Midbrain (tissue), 1 donor: ENCODE measurements at regions not wholly inside any gene's neighbourhood (a gene's known extent, or its start where the extent isn't known, plus 50 kb on each side); places are given as distances from the start of the nearest gene placed in this dataset.

Experiments used
- DNase-seq: peaks from one replicate; lab custom pipeline; 2025; lab: John Stamatoyannopoulos, UW

DNA sequence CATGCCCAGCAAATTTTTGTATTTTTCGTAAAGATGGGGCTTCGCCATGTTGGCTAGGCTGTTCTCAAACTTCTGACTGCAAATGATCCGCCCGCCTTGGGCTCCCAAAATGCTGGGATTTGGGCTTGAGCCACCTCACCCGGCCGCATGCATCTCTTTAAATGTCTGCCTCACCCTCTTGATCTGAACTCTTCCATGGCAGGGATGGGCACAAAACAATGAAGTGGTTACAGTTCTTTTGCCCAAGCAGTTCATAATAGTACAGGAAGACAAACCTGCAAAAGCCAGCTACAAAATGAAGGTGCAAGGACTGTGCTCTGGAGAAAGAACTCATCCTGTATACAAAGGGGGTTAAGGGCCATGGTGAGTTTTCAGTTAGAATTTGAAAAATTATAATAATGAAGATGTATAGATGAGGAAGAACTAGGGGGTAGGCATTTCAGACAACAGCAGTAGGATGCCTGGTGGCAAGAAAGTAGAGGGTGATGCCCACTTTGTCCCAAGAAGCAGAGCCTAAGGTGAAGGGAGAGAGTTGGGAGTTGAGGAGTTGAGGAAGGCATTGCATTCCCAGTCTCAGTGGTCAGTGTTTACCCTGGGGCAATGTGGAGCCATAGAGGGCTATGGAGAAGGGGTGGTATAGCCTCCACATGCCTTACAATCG is 160.8 kb upstream of the MYCN start:
- DNase-seq: no peak

DNA sequence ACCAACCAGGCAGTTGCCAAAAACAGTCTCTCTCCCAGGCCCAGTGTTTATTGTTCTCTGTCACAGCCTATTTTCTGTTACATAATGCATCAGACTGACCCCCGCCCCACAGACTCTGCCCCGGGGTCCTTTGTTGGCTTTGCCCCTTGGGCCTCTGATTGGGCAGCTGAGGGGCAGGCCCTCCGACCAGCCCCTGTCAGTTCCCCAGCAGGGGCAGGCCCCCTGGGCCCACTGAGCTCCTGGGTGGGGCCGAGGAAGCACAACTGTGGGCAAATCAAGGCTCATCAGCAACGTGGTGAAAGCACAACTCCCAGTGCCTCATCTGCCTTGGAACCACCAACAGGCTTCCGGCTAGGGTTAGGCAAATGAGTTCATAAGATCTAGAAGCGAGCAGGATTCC is 160.1 kb upstream of the MYCN start:
- no peak for DNase-seq

DNA sequence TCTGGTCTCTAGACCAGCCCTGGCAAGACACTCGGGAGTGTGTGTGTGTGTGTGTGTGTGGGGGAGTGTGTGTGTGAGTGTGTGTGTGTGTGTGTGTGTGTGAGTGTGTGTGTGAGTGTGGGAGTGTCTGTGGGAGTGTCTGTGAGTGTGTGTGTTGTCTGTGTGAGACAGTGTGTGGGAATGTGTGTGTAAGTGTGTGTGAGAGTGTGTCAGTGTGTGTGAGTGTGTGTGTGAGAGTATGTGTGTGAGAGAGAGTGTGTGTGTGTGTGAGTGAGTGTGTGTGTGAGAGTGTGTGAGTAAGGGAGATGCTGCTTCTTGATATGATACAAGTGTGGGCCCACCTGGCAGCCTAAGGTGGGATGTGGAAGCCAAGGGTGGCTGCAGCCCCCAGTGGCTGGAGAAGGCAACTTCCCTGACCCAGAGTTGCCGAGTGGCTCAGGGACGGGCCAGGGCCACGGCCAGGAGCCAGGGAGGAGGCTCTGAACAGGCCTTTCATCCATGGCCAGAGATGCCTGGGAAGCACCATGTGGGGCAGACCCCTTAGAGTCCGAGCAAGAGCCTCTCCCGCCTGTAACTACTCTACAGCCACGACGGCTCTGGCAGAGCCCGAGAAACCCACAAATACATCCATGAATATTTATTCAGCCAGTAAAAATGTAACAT is 159.3 kb upstream of the MYCN start:
- DNase-seq: no peak

DNA sequence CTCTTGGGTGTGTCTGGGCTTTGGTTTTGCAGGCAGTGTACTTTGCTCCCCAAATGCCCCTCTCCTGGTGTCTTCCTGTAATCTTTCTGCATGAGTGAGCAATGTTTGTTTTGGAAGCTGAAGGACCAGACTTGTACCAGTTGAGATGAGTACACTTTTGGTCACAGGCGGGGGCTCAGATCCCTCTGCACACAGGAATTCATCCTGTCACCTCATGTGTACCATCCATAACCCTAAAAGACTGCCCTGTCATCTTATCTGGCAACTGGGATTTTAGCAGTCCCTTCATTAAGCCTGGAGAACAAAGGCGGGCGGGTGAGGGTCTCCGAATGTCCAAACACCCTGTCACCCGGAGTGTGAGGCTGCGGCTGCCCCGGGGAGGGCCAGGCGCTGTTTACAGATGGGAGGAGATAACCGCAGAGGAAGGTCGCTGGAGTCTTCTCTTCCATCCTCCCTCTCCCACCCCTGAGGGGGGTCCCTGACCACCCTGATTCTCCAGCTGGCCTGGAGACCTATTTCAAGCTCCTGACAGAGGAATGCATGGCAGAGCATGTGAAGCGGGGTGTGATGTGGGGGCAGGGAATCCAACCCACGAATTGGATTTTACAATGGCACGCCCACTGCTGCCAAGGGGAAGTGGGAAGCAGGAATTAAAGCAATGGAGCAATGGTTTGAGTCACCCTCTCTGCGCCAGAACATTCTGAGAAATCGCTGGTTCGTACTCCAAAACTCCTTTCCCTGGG is 158.2 kb upstream of the MYCN start:
- DNase-seq: no peak

DNA sequence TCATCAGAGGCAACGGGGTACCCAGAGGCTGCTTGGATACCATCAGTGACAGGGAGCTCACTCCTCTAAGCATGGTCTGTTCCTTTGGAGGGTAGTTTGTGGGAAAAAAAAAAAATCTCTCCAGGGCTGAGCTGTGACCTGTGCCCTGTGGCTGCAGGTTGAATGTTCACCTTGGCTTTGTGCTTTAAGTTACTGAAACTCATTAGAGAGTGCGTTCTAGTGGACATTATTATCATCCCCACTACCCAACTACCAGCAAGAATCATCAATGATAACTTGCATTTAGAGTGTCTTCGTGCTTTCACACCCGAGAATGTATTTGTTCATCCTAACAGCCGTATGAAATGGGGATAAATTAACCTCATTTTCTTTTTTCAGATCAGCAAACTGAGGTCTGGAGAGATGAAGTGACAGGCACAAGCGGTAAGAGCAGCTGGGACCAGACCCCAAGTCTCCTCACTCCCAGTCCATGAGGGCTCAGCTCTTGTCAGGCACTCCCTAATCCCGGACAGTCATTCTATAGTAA is 157.5 kb upstream of the MYCN start:
- DNase-seq: no peak

DNA sequence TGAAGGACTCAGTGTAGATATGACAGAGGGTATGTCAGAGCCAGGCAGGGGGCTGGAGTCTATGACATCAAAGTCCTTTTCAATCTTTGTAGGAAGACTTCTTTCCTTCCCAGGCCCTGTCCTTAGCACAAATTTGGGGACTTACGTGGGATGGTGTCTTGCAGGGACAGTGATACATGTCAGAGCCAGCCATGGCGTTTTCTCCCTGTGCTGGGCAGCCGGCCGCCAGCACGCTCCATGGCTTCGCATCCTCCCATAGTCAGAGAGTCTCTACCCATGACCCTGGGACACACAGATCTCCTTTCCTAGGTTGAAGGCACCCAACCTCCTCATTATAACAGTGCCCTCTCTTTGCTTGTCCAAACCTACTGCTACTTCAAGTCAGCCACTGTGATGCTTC is 156.9 kb upstream of the MYCN start:
- DNase-seq: no peak

DNA sequence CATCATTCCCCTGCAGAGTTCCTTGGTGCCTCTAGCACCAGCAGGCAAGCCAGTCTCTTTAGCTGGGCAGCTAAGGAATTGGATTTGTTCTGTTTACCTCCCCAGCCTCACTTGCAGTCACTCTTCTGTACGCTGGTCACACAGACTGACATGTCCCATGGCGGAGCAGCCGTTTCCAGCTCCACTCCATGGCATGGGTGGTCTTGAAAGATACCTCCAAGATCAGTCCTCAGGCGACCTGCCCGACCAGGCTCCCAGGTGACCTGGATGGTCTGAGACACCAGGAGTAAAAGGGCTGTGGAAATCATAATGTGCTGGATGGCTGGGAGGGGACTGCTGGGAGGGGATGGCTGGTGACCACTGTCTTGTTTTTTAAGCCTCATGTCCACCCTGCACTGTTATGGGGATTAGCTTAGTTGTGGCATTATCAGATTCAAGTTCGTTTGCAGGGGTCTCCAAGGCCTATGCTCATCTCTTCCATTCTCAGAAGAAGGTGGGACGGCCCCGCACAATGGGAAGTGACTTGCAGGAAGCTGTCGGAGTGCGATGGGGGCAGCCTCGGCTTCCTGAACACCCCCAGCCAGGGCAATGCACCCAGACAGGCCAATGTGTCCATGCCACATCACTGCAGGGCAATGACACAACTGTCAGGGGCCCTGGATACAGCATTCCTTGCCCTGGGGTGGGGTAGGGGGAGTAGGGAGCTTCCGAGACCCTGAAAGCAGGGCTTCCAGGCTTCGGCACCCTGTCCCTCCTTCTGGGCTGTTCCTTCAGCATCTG is 156.1 kb upstream of the MYCN start:
- DNase-seq: no peak

DNA sequence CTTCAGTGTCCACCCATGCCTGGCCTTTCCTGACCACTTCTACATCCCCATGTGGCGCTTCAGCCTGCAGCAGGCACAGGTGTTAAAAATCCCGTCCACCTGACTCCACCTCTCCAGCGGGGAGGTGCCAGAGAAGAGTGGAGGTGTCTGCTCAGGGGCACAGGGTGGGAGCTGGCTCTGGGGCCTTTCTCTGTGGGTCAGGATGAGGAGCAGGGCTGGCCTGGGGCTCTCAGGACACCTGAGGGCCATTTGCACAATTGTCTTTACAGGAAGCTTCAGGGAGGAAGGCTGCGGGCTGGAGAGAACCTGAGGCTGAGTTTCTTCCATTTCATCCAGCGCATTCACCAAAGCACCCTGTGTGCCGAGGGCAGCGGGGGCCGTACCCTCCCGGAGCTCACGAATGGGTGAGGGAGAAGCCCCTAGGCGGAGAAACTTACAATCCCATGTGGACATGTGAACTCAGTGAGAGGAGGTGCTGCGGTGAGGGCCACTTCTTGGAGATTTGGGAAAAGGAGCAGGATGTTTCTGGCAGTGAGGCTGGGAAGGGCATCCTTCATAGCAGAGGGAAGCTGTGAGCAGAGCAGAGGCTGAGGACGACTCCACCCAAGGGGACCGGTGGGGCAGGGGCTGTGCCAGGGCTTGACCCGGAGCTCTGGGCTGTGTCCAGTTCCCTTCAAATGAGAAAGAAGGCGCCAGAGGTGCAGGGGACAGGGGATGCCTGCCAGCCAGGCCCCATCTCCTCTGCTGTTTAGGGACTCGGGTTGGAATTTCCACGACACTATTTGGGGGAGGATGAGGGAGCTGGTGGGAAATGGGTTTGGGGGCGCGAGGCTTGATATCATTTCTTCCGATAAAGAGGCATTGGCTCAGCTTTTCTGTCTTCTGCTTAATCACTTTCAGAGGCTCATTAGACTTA is 155.2 kb upstream of the MYCN start:
- DNase-seq: no peak

DNA sequence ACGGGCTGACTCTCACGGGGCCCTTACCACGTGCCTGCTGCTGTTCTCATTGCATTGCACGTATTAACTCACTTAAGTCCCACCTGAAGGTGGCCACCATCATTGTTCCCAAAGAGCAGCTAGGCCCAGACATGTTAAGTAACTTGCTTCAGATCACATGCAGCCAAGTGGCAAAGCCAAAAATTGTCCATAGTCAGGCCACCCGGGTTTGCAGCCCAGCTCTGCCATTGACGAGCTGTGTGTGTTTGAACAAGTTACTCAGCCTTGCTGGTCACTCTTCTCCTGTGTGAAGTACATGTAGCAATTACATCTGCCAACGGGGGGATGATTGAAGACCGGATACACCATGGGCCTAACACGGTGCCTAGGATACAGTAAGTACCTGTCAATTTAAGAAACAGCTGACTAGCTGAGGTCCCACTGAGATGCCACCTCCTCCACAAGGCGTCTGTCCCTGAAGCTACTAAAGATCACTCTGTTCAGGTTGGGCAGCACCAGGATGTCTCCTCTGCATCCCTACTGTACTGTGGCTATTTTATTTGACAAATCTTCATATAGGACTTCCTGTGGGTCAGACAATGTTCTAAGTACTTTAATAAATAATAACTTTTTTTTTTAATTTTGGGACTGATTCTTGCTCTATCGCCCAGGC is 154.2 kb upstream of the MYCN start:
- no peak for DNase-seq

DNA sequence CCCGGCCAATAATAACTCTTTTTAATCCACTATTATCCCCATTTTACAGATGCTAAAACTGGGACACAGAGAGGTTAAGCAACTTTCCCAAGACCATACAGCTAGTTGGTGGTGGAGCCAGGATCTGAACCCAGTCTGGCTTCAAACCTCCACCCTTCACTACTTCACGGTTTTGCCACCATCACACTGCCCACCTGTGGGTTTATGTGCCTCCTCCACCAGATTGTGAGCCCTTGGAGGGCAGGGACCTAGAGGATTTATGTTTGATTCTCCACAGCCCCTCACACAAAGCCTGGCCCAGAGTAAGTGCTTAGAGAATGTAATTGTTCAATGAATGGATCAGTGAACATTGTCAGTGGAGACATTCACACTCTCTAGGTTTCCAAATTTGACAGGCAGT is 153.4 kb upstream of the MYCN start:
- DNase-seq: no peak

DNA sequence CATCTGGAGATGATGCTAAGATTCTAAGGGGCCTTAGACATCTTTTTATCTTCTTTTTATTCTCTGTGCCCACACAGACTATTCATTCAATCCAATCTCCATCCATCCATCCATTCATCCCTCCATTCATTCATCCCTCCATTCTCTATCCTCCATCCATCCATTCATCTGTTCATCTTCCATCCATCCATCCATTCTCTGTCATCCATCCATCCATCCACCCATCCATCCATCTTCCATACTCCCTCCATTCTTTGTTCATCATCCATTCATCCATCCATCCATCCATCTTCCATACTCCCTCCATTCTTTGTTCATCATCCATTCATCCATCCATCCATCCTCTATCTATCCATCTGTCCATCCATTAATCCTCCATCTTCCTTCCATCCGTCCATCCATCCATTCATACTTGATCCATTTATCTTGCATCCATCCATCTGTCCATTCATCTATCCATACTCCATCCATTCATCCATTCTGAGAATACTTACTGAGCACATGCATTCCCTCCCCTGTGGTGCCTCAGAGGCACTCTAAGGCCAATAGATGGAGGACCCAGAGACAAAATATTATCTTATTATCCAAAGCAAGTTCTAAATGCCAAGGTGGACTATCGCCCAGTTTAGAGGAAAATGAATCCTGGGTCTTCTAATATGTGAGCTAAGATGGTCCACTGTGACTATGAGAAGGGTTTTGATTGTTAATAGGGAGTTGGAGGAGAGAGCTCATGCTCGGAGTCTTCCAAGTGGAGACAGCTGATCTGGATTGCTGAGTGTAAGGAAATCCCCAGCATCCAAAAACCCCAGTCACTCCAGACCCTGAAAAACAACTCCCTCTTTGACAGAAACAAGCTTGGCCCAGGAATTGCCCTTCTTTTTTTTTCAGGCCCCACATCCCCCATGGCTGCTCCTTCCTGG is 152.6 kb upstream of the MYCN start:
- DNase-seq: no peak

DNA sequence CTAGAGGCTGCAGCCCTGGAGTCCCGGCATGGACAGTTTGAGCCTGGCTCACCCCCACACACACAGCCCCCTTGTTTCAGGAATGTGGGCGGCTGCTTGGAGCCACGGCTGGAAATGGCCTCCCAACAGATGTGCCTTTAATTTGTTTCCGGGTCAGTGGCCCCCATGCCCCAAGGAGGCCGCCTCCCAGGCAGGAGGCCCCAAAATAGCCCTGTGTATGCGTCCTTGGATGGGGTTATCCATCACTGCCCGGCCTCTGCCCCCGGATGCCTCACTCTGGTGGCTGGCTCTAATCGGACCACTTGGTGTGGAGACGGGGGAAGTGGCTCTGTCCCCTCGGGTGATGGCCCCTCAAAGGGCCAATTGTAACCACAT is 151.9 kb upstream of the MYCN start:
- DNase-seq: no peak

DNA sequence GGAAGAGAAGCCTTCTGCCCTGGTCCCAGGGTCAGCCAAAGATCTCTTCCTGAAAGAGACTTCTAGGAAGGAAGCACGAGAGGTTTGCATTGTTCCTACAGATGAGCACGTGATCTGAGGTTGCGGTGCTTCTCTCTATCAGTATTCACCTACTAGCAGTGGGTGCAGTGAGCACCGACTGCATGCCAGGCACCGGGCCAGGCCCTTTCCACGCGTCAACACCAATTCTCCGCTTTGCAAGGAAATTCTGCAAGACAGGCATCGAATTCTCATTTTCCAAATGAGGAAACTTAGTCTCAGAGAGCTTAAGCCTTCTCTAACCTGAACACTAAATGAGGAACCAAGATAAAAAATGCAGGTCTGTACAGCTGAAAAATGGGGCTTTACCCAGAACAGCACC is 151.5 kb upstream of the MYCN start:
- no peak for DNase-seq

DNA sequence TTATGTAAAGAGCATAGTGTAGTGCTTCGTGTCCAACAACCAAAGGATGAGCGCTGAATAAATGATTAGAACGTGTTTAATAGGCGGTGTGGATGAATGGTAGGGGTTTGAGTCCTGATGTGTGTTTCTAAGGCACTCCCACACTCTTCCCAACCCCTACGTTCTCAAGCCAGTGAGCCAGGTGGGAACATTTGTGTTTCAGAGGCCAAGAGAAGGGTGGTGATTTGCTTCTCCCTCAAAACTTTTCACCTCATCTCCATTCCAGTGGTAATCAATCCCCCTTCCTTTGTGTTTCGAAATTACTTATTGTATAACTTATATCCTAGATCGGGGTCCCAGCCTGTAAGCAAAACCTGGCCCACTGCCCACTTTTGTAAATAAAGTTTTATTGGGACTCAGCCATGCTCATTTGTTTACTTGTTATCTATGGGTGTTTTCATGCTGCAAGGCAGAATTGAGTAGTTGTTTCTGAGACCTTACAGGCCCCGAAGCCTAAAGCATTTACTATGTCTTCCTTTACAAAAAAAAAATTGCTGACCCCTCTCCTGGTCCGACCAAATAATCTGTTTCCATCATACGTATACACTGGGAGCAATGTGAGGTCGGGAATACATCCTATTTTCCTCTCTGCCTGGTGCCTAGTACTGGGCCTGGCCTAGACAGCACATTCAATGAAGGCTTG is 150.8 kb upstream of the MYCN start:
- DNase-seq: no peak

DNA sequence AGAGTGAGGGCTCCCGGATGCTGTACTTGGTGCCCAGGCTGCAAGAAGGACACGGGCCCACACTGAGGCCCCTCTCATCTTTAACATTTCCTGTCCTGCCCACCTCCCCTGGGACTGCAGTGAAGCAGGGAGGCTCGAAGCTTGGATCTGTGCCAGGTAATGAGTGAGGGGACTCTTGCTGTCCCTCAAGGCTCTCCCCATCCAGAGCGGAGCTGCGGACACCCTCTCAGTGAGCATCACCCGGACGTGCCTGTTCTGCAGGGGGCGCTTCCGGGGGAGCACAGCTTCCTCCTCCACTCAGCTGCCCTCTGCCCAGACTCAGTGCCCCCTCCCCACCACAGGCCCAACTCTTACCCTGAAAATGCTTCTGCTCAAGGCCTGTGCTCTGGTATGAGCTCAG is 150.0 kb upstream of the MYCN start:
- no peak for DNase-seq

DNA sequence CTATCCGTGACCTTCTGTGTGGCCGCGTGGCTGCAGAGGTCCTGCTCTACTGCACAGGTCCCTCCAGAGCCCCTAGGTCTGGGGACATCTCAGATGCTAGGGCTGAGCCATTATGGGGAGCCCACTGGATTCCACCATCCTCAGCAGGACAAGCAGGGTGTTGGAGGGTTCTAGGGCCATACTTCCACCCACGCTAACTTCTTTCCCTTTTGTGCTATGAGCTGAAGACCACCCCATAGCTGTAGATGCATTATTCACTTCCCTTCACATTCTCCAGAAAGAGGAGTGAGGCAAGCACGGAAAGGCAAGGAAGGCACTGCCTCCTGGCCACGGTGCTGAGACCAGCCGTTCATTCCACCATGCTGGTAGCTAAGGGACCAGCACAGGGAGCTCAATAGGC is 149.5 kb upstream of the MYCN start:
- DNase-seq: no peak

DNA sequence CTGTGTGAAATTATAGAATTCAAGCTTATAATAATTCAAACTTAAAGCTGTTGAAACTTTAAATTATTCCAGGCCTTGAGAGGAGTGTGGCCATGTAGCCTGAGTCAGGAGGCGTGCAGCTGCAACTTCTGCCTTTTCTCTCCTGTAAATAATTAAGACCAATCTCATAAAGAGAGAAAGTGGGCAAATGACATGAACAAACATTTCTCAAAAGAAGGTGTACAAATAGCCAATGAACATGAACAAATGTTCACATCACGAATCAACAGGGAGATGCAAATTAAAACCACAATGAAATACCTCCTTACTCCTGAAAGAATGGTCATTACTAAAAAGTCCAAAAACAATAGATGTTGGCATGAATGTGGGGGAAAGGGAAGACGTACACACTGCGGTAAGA is 149.1 kb upstream of the MYCN start:
- DNase-seq: no peak

DNA sequence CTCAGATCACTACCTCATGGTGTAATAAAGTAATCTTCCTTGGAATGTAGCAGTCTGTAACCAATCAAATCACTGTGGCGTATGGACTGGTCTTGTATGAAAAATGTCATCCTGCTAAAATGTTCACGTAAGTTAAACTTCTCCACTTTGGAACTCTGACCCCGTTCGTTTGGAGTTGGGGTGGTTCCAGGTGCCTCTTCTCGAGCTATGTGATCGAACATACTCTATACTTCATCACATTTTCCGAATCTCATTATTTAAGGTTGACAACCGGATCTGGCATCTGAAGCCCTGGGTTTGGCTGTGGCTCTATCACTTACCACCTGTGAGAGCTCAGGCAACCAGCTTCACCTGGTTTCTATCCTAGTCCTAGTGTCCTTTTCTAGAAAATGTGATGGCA is 148.0 kb upstream of the MYCN start:
- DNase-seq: no peak
